GM19452 (cell line): ENCODE measurements at regions not wholly inside any gene's neighbourhood (a gene's known extent, or its start where the extent isn't known, plus 50 kb on each side); places are given as distances from the start of the nearest gene placed in this dataset.

Source experiments
- ATAC-seq: cut with Tn5 transposase; IDR thresholded peaks from one replicate; pipeline ENCODE4 v1.9.1; 2021; ENCODE audit not compliant: unreplicated experiment

GRCh38 chr7:25496476-25497368, 268.4 kb upstream of the NPVF start:
- ATAC-seq, result peak; percentile 79

GRCh38 chr7:25500393-25500921, 272.2 kb upstream of the NPVF start:
- no peak for ATAC-seq

- ATAC-seq, result no peak
Observed at GRCh38 chr7:25503306-25503705, 275.0 kb upstream of the NPVF start.

- no peak for ATAC-seq
Observed at GRCh38 chr7:25512061-25512687, 283.9 kb upstream of the NPVF start.

- ATAC-seq, result no peak
Observed at GRCh38 chr7:25515633-25516275, 287.5 kb upstream of the NPVF start.

- no peak for ATAC-seq
Observed at GRCh38 chr7:25517906-25518305, 289.6 kb upstream of the NPVF start.

GRCh38 chr7:25520017-25520416, 291.7 kb upstream of the NPVF start:
- no peak for ATAC-seq

- no peak for ATAC-seq
Observed at GRCh38 chr7:25520516-25520915, 292.2 kb upstream of the NPVF start.

- ATAC-seq, result no peak
Observed at GRCh38 chr7:25521236-25521635, 292.9 kb upstream of the NPVF start.

GRCh38 chr7:25522727-25523126, 294.4 kb upstream of the NPVF start:
- no peak for ATAC-seq

GRCh38 chr7:25527665-25528170, 299.4 kb upstream of the NPVF start:
- no peak for ATAC-seq

- no peak for ATAC-seq
Observed at GRCh38 chr7:25529320-25529719, 301.0 kb upstream of the NPVF start.

GRCh38 chr7:25536851-25537250, 308.6 kb upstream of the NPVF start:
- ATAC-seq, result no peak

- no peak for ATAC-seq
Observed at GRCh38 chr7:25537662-25538375, 309.5 kb upstream of the NPVF start.

- ATAC-seq, result no peak
Observed at GRCh38 chr7:25541094-25541821, 313.0 kb upstream of the NPVF start.

- ATAC-seq, result no peak
Observed at GRCh38 chr7:25541877-25542276, 313.6 kb upstream of the NPVF start.

GRCh38 chr7:25543210-25543609, 314.9 kb upstream of the NPVF start:
- ATAC-seq, result no peak

- no peak for ATAC-seq
Observed at GRCh38 chr7:25543798-25544197, 315.5 kb upstream of the NPVF start.

GRCh38 chr7:25544254-25544653, 316.0 kb upstream of the NPVF start:
- ATAC-seq, result no peak
